ENCODE measurements at regions not wholly inside any gene's neighbourhood (a gene's known extent, or its start where the extent isn't known, plus 50 kb on each side); places are given as distances from the start of the nearest gene placed in this dataset.

DNA sequence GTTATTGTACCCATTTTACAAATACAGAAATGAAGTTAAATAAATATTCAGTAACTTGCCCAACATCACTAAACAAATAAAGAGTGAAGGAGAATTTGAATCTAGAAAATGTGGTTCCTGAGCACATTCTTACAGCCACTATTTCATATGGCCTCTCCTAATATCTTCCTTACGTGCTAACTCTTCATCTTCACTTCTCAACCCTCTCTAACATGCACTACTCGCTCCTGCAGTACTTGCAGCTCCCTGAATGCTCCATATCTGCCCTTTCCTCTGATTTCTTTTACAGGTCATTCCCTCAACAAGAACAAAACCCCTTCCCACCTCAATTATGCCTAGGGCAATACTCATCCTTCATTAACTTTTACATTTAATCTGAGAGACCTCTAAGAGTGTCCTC is 711.5 kb downstream of the CETN3 start:
- TF ChIP-seq, protein P1, sequence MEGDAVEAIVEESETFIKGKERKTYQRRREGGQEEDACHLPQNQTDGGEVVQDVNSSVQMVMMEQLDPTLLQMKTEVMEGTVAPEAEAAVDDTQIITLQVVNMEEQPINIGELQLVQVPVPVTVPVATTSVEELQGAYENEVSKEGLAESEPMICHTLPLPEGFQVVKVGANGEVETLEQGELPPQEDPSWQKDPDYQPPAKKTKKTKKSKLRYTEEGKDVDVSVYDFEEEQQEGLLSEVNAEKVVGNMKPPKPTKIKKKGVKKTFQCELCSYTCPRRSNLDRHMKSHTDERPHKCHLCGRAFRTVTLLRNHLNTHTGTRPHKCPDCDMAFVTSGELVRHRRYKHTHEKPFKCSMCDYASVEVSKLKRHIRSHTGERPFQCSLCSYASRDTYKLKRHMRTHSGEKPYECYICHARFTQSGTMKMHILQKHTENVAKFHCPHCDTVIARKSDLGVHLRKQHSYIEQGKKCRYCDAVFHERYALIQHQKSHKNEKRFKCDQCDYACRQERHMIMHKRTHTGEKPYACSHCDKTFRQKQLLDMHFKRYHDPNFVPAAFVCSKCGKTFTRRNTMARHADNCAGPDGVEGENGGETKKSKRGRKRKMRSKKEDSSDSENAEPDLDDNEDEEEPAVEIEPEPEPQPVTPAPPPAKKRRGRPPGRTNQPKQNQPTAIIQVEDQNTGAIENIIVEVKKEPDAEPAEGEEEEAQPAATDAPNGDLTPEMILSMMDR (IDR thresholded peaks at IDR 0.05), result no peak
- TF ChIP-seq POLR2A (IDR thresholded peaks at IDR 0.05) (no peak), POLR2AphosphoS5 (IDR thresholded peaks at IDR 0.05) (no peak)
